Right ventricle myocardium inferior (tissue), 1 donor: ENCODE measurements at regions not wholly inside any gene's neighbourhood (a gene's known extent, or its start where the extent isn't known, plus 50 kb on each side); places are given as distances from the start of the nearest gene placed in this dataset.
"Not testable (repeated sequence)": the region's sequence is repeated elsewhere in the genome, so short reads cannot be mapped to it uniquely, and the experiment has no call there.

ENCODE experiments used
- ATAC-seq: fragments of 200-7000 bp; cut with Tn5 transposase; one replicate; pipeline ENCODE4 v1.9.1; 2020; ENCODE audit warnings: mild to moderate bottlenecking, moderate library complexity
- DNase-seq: peaks from one replicate; pipeline ENCODE4 v3.0.0; 2021; ENCODE audit errors: missing footprints
- intact Hi-C: fragments of 100-400 bp; cut with DNase I; formaldehyde crosslinking; loops from one replicate; pipeline ENCODE4 v1.11.0; 2022
- donor health status: DM: no; HTN: yes; CAD: no; lungs with severe emphysema.

GRCh38 chr4:128553686-128554515, 255.6 kb upstream of the JADE1 start:
- ATAC-seq (no peak), DNase-seq (no peak)
- intact Hi-C loops: loop anchor here (2.0 to 10.0 kb wide), 3 partner anchors 99 to 269 kb away; partner anchors contain the start of gene PGRMC2

DNA sequence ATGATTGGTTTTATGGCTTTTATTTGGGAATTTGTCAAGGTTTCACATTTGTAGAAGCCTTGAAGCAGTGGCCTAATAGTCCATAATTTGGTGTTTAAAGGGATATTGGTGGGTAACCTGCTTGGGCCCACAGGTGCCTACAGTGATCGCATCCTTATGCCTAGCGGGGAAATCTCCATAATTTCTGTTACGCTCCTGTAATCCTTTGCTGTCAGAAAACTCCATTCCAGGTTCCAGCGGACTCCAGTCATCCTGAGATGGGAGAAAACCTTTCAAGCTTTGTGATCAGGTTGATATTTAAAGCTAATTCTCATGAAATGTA, 257.0 kb upstream of the JADE1 start:
- ATAC-seq (peak; percentile 1), DNase-seq (no peak)
- intact Hi-C loops: loop anchor here (2.0 to 10.0 kb wide), 3 partner anchors 98 to 268 kb away; partner anchors contain the start of gene PGRMC2

- intact Hi-C loops: loop anchor here (5.0 to 10.0 kb wide), 2 partner anchors 164 to 266 kb away; partner anchors contain the start of gene PGRMC2
- DNase-seq: no peak
- no peak for ATAC-seq
Observed at GRCh38 chr4:128551280-128551679, 258.2 kb upstream of the JADE1 start.

DNA sequence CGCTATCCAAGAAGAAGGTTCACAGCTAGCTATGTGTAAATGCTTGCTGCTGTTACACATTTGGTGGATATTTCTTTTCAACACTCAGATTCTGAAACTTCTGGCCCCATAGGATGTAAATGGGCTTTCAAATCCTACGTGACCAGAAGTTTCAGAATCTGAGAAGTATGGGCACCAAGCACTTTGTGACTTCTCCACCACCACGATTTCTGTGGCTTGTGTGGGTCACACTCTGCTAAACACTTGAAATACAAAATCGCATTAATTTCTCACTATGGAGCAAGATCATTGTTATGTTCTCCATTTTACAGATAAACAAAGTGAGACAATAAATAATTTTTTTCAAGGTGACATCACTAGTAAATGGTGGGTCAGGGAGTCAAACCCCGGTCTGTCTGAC, 259.4 kb upstream of the JADE1 start:
- intact Hi-C loops: loop anchor here (5.0 to 10.0 kb wide), 2 partner anchors 163 to 265 kb away; partner anchors contain the start of gene PGRMC2
- no peak for ATAC-seq
- no peak for DNase-seq

- ATAC-seq (no peak), DNase-seq (no peak)
- intact Hi-C loops: loop anchor here (5.0 to 10.0 kb wide), 2 partner anchors 162 to 265 kb away; partner anchors contain the start of gene PGRMC2
Observed at GRCh38 chr4:128549636-128550035, 259.9 kb upstream of the JADE1 start.

DNA sequence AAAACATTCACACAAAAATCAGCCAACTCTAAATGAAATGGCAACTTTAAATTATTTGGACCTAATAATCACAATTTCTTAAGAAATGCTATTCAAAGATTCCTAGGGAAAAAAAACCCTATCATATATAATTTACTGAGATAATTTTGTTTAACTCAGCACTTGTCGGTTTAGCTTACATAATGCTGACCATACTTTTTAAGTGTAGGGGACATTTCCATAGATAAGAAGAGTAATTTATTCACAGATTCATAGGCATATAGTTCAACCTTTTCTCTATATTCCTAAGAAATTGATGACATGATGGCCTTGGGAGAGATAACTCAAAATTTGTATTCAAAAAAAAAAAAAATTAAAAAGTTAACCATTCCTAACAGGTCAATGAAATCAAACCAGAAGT, 260.8 kb upstream of the PGRMC2 start:
- ATAC-seq (no peak), DNase-seq (no peak)
- intact Hi-C loops: no loop called here

GRCh38 chr4:128544272-128544671, 256.7 kb upstream of the PGRMC2 start:
- ATAC-seq: peak; percentile 50
- DNase-seq: no peak
- intact Hi-C loops: no loop called here

GRCh38 chr4:128543696-128544095, 256.1 kb upstream of the PGRMC2 start:
- intact Hi-C loops: no loop called here
- ATAC-seq (no peak), DNase-seq (no peak)

DNA sequence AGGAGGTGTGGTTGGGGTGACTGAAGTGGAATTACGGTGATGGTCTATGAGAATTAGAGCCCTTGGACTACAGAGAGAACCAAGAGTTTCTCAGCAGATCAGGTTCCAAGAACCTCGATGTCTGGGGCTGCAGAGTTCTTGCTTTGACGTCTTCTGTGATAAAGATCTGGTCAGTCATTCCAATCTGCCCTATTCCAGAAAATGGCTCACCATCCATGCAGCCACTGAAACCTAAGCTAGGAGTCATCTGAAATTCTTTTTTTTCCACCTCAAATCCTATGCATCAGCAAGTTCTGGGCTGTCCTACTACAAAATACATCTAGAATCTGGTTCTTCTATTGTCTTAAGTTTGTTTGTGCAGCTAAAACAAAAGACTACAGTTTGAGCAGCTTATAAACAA, 254.4 kb upstream of the PGRMC2 start:
- ATAC-seq (no peak), DNase-seq (no peak)
- intact Hi-C loops: no loop called here

DNA sequence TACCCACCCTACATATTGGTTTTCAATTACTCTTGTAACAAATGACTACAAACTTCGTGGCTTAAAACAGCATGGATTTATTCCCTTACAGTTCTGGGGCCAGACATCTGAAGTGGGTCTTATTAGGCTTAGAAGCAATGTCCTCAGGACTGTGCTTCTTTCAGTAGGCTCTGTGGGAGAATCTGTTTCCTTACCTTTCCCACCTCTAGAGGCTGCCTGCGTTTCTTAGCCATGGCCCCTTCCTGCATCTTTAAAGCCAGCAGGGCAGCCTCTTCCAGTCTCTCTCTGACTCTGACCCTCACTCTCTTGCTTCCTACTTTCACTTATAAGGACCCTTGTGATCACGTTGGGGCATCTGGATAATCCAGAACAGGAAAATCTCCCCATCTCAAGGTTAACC, 252.5 kb upstream of the PGRMC2 start:
- DNase-seq (no peak), ATAC-seq (no peak)
- intact Hi-C loops: no loop called here

DNA sequence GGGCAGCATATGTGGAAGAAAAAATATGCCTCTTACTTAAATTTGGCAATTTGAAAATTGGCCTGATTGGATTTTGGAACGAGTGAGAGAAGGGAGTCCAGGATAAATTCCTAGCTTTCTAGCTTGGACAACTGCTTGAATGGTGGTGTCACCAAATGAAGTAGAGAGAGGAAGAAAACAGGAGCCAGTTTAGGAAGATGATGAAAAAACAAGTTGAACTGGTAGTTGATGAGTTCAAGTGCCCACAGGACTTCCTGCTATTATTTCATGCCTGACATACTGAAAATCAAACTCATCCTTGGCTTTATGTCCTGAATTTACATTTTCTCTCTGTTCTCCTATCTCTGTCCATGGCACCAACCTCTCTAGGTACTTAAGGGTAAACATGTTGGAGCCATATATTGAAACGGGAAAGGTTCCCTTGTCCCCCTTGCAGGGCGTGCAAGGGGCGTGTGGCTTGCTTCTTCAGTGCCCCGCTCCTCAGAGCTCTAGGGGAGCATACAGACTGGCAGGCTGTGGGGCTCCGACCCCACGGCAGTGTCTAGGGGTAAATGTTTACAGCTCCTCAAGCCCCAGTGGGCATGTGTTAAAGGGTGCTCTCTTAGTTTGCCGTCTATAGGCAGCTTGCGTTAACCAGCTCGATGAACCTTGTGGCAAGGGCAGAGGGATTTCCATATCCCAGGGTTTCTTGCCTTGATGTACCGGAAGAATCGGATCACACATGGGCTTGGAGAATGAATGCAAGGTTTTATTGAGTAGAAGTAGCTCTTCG, 250.7 kb upstream of the PGRMC2 start:
- DNase-seq (peak; percentile 67), ATAC-seq (no peak)
- intact Hi-C loops: no loop called here

DNA sequence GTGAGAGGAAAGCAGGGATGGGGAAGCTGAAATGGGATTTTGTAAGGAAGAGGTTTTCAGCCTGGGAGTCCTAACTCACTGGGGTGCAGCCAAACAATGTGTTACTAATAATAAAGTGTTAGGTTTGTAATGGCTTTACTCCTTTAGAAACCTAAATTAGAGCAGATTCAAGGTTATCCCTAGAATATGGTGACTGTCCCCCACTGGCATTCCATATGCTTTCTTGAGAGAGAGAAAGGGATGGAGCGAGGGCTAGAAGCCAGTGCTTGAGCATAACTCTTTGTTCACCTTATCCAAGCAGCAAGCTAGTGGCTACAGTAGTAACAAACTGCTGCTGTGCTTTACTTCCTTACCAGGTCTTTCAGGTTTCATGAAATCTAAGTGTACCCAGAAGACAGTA, 249.1 kb upstream of the PGRMC2 start:
- intact Hi-C loops: no loop called here
- ATAC-seq: no peak
- no peak for DNase-seq

DNA sequence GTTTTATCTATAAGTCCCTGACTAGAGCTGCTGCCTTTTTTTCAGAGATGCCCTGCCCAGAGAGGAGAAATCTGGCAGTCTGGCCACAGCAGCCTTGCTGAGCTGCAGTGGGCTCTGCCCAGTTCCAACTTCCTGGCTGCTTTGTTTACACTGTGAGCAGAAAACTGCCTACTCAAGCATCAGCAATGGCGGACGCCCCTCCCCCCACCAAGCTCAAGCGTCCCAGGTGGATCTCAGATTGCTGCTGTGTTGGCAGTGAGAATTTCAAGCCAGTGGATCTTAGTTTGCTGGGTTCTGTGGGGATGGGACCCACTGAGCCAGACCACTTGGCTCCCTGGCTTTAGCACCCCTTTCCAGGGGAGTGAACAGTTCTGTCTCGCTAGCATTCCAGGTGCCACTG, 247.9 kb upstream of the PGRMC2 start:
- intact Hi-C loops, ATAC-seq, DNase-seq: not testable (repeated sequence)

- ATAC-seq (peak; percentile 94), DNase-seq (no peak)
- intact Hi-C loops: no loop called here
Observed at GRCh38 chr4:128528793-128529553, 241.4 kb upstream of the PGRMC2 start.

- intact Hi-C loops: no loop called here
- DNase-seq (no peak), ATAC-seq (no peak)
Observed at GRCh38 chr4:128527946-128528576, 240.4 kb upstream of the PGRMC2 start.

GRCh38 chr4:128527351-128527750, 239.7 kb upstream of the PGRMC2 start:
- intact Hi-C loops: no loop called here
- ATAC-seq (no peak), DNase-seq (no peak)

DNA sequence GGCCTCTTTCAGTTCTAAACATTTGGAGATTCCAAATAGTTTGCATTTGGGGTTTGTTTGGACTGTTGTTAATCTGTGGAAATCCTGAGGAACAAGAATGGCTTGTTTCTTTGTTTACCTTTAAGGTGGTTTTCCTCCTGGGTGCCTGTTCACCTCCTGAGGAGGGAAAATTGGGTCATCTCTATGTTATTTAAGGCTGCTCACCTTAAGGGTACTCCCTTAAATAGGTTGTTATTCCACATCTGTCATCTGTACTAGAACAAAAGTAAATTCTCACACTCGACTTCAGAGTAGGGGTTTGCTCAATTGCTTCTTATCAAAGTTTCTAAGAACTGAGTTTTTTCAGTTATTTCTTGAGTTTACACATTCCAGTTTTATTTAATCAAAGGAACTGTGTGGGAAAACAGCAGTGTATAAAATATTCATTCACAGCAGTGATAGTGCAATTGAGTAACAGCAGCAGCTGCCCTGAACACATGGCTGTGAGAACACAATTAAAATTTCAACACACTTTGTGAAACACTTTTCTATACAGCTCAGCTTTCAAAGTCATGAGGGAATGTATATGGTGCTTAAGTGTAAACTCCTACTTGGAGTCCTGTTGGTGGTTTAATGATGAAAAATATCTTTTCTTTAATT, 238.5 kb upstream of the PGRMC2 start:
- ATAC-seq (no peak), DNase-seq (no peak)
- intact Hi-C loops: no loop called here

DNA sequence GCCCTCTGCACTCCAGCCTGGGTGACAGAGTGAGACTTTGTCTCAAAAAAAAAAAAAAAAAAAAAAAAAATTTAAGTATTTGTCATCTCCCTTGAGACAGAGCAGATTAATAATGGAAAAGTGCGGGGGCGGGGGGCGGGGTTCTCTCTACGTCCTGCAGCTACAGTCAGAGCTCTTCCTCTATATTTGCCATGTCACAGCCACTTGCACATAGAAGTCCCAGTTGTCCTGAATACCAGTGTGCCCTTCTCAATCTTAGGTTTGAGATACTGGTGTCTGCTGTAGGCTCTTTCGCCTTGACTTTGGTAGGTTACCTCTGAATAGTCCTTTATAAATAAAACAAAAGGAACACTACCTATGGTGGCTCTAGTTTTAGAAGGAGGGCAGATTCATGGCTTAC, 237.8 kb upstream of the PGRMC2 start:
- DNase-seq (no peak), ATAC-seq (no peak)
- intact Hi-C loops: no loop called here
